CMK (cell line): ENCODE measurements at regions not wholly inside any gene's neighbourhood (a gene's known extent, or its start where the extent isn't known, plus 50 kb on each side); places are given as distances from the start of the nearest gene placed in this dataset.

Experiments
- DNase-seq: peaks from one replicate; pipeline ENCODE4 v3.0.0-alpha.2; 2010; ENCODE audit warnings: low read depth

GRCh38 chr15:47410247-47410646 is 307.1 kb upstream of the SEMA6D start:
- DNase-seq, result no peak

GRCh38 chr15:47411733-47412132 is 305.6 kb upstream of the SEMA6D start:
- DNase-seq, result no peak

- DNase-seq, result no peak
Measured at GRCh38 chr15:47412136-47412535, 305.2 kb upstream of the SEMA6D start.

GRCh38 chr15:47412802-47413201 is 304.5 kb upstream of the SEMA6D start:
- no peak for DNase-seq

- DNase-seq, result no peak
Measured at GRCh38 chr15:47414207-47414606, 303.1 kb upstream of the SEMA6D start.

- DNase-seq, result no peak
Measured at GRCh38 chr15:47415539-47415971, 301.8 kb upstream of the SEMA6D start.

- DNase-seq, result no peak
Measured at GRCh38 chr15:47422881-47423665, 294.2 kb upstream of the SEMA6D start.

- DNase-seq, result no peak
Measured at GRCh38 chr15:47427463-47427862, 289.8 kb upstream of the SEMA6D start.

GRCh38 chr15:47429376-47429775 is 287.9 kb upstream of the SEMA6D start:
- no peak for DNase-seq

GRCh38 chr15:47431501-47431900 is 285.8 kb upstream of the SEMA6D start:
- no peak for DNase-seq

GRCh38 chr15:47432826-47433225 is 284.5 kb upstream of the SEMA6D start:
- no peak for DNase-seq

- no peak for DNase-seq
Measured at GRCh38 chr15:47434596-47434995, 282.7 kb upstream of the SEMA6D start.

GRCh38 chr15:47437491-47437890 is 279.8 kb upstream of the SEMA6D start:
- DNase-seq, result no peak

- DNase-seq, result no peak
Measured at GRCh38 chr15:47439146-47440111, 277.9 kb upstream of the SEMA6D start.

- DNase-seq, result no peak
Measured at GRCh38 chr15:47442371-47442770, 274.9 kb upstream of the SEMA6D start.

- no peak for DNase-seq
Measured at GRCh38 chr15:47443839-47444238, 273.5 kb upstream of the SEMA6D start.

GRCh38 chr15:47445723-47446392 is 271.4 kb upstream of the SEMA6D start:
- DNase-seq, result no peak

- DNase-seq, result no peak
Measured at GRCh38 chr15:47460795-47461573, 256.3 kb upstream of the SEMA6D start.

GRCh38 chr15:47461652-47462141 is 255.6 kb upstream of the SEMA6D start:
- no peak for DNase-seq

- DNase-seq, result no peak
Measured at GRCh38 chr15:47466357-47466756, 250.9 kb upstream of the SEMA6D start.

- no peak for DNase-seq
Measured at GRCh38 chr15:47470983-47471382, 246.3 kb upstream of the SEMA6D start.
